Left ventricle myocardium inferior (tissue), 1 donor: ENCODE measurements at regions not wholly inside any gene's neighbourhood (a gene's known extent, or its start where the extent isn't known, plus 50 kb on each side); places are given as distances from the start of the nearest gene placed in this dataset.

Experiments used
- DNase-seq: peaks from one replicate; pipeline ENCODE4 v3.0.0-alpha.2; 2020
- H3K27ac ChIP-seq: fragments of 200-600 bp; replicated peaks from 2 replicates; pipeline ENCODE4 v1.8.0; 2021
- H3K27me3 ChIP-seq: fragments of 200-600 bp; 2 replicates; pipeline ENCODE4 v1.8.0; 2021; ENCODE audit warnings: low read depth
- H3K36me3 ChIP-seq: fragments of 200-600 bp; 2 replicates; pipeline ENCODE4 v1.8.0; 2021
- H3K4me1 ChIP-seq: fragments of 200-600 bp; 2 replicates; pipeline ENCODE4 v1.8.0; 2021
- H3K4me3 ChIP-seq: fragments of 200-600 bp; 2 replicates; pipeline ENCODE4 v1.8.0; 2021; ENCODE audit warnings: mild to moderate bottlenecking, moderate library complexity
- H3K9me3 ChIP-seq: fragments of 200-600 bp; replicated peaks from 2 replicates; pipeline ENCODE4 v1.8.0; 2021
- intact Hi-C: fragments of 100-400 bp; cut with micrococcal nuclease; formaldehyde crosslinking; loops from one replicate; pipeline ENCODE4 v1.11.0; 2022
- TF ChIP-seq, protein P1 (sequence below): fragments of 200-600 bp; IDR thresholded peaks from 2 replicates; pipeline ENCODE4 v1.8.0; 2021; ENCODE audit warnings: antibody characterized with exemption, mild to moderate bottlenecking, borderline replicate concordance
- donor health status: DM: no; HTN: yes; CAD: no; lungs with severe emphysema.

DNA sequence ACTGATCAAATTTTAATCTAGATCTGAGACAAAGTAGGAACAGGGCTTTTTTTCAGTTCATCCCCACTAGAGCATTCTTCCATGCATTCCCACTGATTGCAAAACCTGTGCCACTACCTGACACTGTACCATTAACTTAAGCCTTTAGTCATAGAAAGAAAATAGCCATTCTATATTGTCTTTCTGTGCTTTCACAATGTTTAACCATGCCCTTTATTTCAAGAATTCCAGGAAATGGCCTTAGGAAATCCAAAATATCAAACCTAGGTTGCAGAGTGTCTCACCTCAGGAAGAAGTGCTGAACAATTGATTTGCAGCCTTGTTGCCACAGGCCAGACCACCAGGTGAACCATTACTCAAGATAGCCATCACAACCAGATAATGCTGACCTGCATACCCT, 56.2 kb upstream of the TGFBR2 start:
- intact Hi-C loops: no loop called here
- peak overlapping the region; percentile 64 for H3K27ac ChIP-seq
- H3K36me3 ChIP-seq: no peaks in the 10 kb centered on the region
- no peak overlapping the region for H3K4me3 ChIP-seq
- TF ChIP-seq, protein P1, sequence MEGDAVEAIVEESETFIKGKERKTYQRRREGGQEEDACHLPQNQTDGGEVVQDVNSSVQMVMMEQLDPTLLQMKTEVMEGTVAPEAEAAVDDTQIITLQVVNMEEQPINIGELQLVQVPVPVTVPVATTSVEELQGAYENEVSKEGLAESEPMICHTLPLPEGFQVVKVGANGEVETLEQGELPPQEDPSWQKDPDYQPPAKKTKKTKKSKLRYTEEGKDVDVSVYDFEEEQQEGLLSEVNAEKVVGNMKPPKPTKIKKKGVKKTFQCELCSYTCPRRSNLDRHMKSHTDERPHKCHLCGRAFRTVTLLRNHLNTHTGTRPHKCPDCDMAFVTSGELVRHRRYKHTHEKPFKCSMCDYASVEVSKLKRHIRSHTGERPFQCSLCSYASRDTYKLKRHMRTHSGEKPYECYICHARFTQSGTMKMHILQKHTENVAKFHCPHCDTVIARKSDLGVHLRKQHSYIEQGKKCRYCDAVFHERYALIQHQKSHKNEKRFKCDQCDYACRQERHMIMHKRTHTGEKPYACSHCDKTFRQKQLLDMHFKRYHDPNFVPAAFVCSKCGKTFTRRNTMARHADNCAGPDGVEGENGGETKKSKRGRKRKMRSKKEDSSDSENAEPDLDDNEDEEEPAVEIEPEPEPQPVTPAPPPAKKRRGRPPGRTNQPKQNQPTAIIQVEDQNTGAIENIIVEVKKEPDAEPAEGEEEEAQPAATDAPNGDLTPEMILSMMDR: no peak
- no peaks in the 10 kb centered on the region for H3K27me3 ChIP-seq
- no peaks in the 10 kb centered on the region for H3K9me3 ChIP-seq
- DNase-seq: no peak
- H3K4me1 ChIP-seq: peaks cover 25% of the 10 kb centered on the region

DNA sequence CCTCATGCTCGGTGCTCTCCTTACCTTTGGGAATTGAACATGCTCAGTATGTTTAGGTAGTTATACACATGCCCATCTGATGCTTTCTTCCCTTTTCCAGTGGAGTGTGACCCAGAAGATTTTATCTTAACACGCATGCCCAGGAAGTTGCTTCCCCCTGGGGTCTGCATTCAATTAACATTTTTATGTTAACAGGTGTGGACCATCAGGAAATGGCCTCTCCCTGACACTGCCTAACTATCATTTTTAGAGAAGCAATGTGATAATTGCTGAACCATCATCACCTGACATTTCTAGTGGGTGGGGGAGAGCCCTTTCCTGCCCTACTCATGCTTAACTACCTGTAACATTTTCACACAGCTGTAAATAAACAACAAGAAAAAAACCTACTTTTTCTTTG, 55.1 kb upstream of the TGFBR2 start:
- no peaks in the 10 kb centered on the region for H3K27me3 ChIP-seq
- H3K4me3 ChIP-seq: no peak overlapping the region
- H3K4me1 ChIP-seq: peaks cover 24% of the 10 kb centered on the region
- no peaks in the 10 kb centered on the region for H3K9me3 ChIP-seq
- H3K36me3 ChIP-seq: no peaks in the 10 kb centered on the region
- intact Hi-C loops: no loop called here
- H3K27ac ChIP-seq: no peak overlapping the region
- TF ChIP-seq, protein P1: no peak
- DNase-seq: no peak

DNA sequence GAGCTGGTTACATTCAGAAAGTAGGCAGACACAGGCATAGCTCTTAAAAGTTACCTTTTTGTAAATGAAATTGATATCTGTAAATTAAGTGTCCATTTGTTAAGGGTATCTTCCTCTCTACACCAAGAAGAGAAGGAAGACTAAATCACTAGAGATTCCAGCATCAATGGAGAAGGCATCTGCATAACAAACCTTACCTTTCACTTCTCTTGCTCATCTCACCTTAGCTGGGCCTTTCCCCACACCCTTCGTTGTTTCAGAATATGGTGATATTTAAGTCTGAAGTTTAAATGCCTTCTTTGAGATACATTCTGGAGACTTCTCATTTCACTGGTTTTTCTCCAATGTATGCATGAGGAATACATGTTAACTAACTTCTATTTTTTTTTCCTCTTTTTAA, 54.5 kb upstream of the TGFBR2 start:
- Histone ChIP-seq H3K27ac (no peak overlapping the region), H3K9me3 (no peaks in the 10 kb centered on the region), H3K4me3 (no peak overlapping the region), H3K4me1 (peaks cover 24% of the 10 kb centered on the region), H3K27me3 (no peaks in the 10 kb centered on the region), H3K36me3 (no peaks in the 10 kb centered on the region)
- DNase-seq: no peak
- intact Hi-C loops: no loop called here
- TF ChIP-seq, protein P1: no peak

DNA sequence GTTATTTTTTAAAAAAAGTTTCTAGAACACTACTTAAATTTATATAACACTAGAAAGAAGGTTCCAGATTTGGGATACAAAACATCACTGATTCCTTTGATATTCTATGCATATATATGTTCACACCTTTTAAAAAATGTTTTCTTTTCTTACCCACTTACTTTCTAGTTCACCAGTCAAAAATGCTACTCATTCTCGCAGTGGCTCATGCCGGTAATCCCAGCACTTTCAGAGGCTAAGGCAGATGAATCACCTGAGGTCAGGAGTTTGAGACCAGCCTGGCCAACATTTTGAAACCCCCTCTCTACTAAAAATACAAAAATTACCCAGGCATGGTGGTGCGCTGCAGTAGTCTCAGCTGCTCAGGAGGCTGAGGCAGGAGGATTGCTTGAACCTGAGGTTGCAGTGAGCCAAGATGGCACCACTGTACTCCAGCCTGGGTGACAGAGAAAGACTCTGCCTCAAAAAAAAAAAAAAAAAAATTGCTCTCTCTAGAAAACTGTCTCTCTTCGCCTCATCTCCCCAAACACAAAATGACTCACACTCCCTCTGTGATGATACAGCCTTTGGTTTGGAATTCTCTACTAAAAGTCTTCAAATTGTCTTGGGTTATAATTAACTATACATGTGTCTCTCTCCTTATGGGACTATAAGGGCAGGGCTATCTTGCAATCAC, 52.6 kb upstream of the TGFBR2 start:
- H3K4me1 ChIP-seq: peaks cover 24% of the 10 kb centered on the region
- TF ChIP-seq, protein P1: no peak
- H3K27ac ChIP-seq: no peak overlapping the region
- H3K27me3 ChIP-seq: no peaks in the 10 kb centered on the region
- H3K9me3 ChIP-seq: no peaks in the 10 kb centered on the region
- intact Hi-C loops: no loop called here
- H3K4me3 ChIP-seq: no peak overlapping the region
- no peak for DNase-seq
- no peaks in the 10 kb centered on the region for H3K36me3 ChIP-seq

DNA sequence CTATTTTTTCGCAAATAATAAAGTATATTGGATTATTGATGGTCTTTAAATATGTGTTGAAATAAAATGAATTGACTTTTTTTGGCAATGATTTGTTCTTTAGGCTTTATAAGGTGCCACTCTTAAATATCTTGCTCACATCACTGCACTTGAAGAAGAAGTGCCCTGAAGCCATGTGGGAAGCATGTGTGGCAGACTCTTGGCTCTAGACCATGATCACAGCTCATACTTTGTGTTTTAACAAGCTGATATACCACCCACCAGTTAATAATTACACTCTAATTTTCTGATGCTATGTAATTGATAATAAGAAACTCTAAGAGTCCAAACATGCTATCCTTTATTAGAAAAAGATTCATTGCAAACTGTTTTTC, 52.1 kb upstream of the TGFBR2 start:
- intact Hi-C loops: no loop called here
- no peak overlapping the region for H3K4me3 ChIP-seq
- DNase-seq: no peak
- peaks cover 20% of the 10 kb centered on the region for H3K4me1 ChIP-seq
- H3K27ac ChIP-seq: no peak overlapping the region
- no peaks in the 10 kb centered on the region for H3K9me3 ChIP-seq
- H3K27me3 ChIP-seq: no peaks in the 10 kb centered on the region
- H3K36me3 ChIP-seq: no peaks in the 10 kb centered on the region
- TF ChIP-seq, protein P1: no peak

DNA sequence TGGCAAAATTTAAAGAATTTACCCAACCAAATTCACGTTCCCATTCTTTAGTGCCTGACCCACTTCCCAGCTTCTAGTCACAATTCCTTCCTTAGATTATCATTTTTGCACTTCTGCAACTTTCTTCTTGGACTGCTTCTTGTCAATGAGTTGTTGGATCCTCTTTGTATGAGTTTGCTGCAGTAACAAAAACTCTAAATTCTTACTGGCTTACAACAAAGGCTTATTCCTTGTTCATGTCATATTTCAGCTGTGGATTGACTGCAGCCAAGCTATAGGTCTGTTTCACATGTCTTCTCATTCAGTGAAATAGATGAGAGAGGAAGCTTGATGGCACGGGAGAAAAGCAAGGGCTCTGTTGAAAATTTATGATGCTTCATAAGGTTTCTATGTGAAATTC, 50.4 kb upstream of the TGFBR2 start:
- no peak overlapping the region for H3K4me3 ChIP-seq
- intact Hi-C loops: no loop called here

More for the DNA sequence above, 50.4 kb upstream of the TGFBR2 start:
- Histone ChIP-seq H3K27me3 (no peaks in the 10 kb centered on the region), H3K36me3 (no peaks in the 10 kb centered on the region), H3K27ac (no peak overlapping the region), H3K4me1 (peaks cover 5% of the 10 kb centered on the region), H3K9me3 (no peaks in the 10 kb centered on the region)
- no peak for DNase-seq
- TF ChIP-seq, protein P1: no peak
